MV-4-11 (cell line): ENCODE measurements at regions not wholly inside any gene's neighbourhood (a gene's known extent, or its start where the extent isn't known, plus 50 kb on each side); places are given as distances from the start of the nearest gene placed in this dataset.

Experiments used
- DNase-seq: peaks from one replicate; lab custom pipeline; 2025; lab: John Stamatoyannopoulos, UW

DNA sequence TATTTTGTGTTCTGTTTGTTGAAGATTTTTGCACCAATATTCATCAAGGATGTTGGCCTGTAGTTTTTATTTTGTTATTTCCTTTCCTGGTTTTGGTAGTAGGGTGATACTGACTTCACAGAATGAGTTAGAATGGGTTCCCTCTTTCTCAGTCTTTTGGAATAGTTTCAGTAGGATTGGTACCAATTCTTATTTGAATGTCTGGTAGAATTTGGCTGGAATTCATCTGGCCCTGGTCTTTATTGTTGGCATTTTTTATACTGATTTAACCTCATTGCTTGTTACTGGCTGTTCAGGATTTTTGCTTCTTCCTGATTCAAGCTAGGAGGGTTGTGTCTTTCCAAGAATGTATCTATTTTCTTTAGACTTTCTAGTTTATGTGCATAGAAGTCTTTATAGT, 263.7 kb downstream of the SOX11 start:
- no peak for DNase-seq

DNA sequence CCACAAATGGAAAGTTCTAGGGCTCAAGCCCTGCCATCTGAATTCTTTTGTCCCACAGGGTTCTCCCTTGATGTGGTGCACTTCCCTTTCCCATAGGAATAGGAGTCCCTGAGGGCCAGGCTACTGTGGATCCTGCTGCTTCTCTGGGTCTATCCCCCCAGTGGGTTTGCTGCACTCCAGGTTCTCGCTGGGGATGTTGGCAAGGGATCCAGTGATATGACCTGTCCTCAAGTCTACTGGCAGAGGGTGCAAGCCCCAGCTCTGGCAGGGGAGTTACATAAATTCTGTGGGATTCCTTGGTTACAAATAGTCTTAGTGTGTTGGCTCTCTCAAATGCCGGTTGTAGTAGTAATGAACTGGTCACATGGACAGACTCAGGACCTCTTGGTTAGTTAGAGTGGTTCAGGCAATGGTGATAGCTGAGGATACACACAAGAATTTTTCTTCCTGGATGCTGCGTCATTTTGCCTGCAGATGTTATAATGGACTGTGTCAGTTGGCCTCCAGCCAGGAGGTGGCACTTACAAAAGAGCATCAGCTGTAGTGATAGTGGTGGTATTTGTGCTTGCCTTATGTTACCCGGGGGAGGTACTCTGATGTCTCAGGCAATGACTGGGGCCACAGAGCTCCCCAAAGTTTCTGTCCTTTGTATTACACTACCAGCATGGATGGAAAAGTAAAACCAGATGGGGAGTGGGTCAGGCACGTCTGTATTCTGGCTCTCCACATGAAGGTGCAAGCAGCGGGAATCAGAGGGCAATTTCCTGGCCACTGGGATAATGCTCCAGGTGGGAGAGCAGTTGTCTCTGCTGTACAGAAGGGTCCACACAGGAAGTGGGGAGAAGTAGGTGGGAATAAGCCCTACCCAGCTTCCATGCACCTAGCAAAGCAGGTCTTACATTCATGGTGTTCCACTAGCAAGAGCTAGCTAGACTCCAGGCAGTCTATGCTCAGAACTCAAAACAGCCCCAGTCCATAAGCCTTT, 267.9 kb downstream of the SOX11 start:
- no peak for DNase-seq

DNA sequence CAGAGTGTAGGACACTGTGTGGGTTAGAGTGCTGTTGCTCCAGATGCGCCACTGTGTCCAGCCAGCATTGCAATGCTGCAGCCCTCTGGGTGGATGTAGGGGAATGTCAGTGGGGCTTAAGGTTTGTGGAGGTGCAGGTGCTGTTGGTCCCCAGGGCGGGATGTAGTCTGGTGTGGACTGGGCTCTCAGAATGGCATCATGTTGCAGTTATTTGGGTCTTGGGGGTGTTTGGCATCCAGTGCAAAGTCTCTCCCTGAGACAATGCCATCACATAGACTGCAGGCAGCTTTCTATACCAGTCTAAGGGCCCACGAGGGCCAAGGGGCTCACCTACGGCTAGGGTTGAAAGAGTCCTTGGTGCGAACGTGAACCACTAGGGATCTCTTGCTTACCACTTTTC, 275.3 kb downstream of the SOX11 start:
- DNase-seq: no peak

DNA sequence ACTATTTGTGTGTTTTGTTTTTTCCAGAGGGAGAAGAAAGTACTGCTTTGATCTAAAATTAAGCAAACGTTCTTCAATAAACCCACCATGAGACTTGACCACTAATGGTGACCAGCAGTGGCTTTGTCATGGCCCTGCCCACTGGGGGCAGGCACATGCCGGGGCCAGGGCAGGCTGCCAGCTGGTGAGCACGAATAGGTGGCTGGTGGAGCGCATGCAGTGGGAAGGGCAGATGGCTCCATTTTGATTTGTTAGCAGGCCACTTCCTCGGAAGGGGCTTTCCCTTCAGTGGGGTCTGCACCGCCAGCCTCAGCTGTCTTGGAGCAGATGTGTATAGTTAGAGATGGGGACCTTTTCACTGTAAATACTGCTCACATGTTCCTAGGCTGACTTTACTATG, 277.1 kb downstream of the SOX11 start:
- no peak for DNase-seq

DNA sequence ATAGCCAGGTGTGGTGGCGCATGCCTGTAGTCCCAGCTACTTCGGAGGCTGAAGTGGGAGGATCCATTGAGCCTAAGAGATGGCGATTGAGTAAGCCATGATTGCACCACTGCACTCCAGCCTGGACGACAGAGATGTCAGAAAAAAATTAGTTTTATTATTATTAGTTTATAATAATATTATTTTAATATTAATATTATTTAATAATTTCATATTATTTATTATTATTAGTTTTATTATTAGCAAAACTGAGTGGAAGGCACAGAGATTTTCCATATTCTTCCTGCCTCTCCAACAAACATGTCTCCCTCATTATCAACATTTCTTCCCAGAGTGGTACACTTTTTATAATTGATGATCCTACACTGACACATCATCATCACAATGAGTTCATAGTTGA, 278.2 kb downstream of the SOX11 start:
- no peak for DNase-seq

DNA sequence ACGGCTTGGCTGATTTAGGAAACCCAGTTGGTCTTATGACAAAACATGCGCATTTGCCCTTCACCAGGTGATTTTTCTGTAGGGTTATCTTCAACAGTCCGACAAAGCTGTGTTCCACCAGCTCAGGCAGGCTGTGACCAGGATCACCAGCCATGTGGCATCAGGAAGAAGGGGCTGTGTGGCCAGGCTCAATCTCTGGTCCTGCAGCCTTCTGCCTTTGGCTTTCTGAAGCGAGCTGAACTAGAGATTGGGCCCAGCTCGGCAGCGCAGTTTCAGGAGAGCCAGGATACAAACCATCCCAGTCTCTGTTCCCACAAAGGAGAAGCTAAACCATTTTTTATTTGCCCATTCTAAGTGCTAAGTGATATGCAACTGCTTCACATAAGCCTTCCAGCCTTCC, 282.3 kb downstream of the SOX11 start:
- no peak for DNase-seq

DNA sequence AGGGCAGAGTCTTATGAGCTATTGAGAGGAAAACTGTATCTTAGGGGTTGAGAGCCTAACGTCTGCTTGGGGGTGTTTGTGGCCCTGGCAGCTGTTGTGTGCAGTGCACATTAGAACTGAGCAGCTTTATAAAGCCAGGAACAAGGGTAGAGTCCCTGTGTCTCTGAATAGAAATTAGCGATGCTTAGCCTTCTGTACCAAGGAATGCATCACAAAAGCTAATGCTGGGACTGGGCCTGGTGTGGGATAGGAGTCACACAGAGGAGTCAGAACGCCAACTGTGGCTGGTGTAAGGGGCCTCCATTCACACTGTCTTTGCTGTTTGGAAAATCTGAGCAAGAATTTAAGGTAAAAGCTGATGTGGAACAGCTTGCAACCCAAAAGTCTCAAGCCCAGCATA, 283.2 kb downstream of the SOX11 start:
- no peak for DNase-seq

DNA sequence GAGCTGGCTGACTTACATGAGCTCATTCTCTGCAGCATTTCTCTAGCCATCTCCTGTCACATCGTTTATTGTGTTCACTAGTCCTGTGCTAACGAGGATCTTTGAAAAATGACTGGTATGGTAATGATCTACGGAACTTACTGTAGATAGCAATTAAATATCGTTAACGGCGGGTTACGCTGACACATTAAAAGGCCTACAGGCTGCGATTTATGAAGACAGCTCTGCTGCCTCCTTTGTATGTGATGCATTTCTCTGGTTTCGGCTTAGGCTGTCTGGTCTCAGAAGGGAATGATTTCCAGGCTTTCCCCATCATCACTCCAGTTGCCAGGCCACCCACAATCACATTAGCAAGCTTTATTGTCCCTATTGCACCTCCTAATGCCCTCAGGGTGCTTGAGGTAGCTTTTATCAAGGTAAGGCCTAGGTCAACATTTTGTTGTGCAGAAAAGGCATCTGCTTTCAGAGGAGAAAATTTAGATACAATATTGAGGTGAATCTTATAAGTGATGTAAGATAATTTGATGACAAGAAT, 284.4 kb downstream of the SOX11 start:
- DNase-seq: no peak

DNA sequence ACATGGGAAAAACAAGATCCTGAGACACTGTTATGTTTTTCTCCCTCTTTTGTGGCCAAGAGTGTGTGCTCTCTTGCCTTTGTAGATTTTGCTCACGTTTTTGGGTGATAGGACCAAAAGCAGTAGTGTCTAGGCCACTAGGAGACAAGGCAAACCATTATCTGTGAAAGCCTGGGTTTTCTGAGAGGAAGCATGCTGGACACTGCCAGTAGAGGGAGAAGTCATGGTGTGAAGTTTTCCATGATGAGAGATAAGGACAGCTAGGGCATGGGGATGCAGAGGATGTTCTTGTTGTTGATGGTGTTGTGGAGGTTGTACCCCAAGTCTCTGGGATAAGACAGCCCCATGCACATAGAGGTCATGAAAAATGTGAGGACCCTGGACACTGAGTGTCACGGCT, 285.3 kb downstream of the SOX11 start:
- no peak for DNase-seq

DNA sequence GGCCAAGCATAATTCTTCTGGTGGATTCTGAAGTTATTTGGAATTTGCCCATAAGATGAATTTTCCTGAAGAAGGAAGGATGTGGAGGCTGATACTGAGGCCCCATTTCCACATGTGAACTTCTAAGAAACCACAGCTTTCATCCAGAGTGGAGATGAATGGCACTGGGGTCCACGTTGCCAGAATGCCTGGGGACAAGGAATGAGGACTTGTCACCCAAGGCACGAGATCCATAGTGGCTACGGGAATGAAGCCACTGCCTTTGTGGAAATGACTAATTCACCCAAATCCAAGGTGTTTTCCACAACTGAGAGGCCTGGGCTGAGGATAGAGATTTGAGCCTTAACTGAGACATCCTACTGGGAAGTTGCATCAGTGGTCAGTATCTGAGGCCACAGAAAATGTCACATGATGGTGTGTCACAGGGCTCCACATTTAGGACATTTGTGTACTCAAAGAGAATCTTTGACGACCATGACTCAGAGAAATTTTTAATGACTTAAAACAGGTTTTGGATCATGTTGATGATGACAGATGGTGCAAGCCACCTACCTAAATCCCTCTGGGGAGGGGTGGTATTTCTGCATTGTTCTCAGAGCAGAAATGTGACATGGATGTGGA, 286.1 kb downstream of the SOX11 start:
- no peak for DNase-seq

DNA sequence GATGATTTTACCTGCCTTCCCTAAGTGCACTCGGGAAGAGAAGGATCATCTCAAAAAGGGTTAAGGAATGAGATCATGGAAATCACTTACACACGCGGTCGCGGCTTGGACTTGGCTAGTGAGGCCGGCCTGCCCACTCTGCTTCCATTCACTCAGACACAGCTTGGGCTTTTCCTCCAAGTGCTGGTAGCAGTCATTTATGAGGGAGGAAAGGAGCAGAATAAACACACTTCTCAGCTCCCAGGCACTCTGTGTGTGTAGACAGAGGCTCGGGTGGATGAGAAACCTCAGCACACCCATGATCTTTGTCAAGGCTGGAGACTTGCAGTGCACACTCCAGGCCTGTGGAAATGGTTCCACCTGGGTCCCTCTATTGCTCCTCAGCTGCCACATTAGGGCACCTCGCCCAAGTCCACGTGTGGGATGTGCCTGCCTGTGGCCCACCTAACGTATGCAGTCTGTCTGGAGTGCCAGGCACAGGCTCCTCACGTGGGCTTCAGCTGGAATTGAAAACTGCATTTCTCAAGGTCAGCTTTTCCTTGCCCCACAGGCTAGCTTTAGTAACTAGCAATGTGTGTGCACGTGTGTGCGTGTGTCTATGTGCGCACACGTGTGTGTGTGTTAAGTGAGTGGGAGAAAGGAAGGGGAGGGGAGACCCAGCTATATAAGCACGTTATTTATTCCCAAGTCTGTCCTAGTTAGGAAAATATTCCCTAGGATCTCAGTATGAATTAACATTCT, 288.4 kb downstream of the SOX11 start:
- DNase-seq: no peak

DNA sequence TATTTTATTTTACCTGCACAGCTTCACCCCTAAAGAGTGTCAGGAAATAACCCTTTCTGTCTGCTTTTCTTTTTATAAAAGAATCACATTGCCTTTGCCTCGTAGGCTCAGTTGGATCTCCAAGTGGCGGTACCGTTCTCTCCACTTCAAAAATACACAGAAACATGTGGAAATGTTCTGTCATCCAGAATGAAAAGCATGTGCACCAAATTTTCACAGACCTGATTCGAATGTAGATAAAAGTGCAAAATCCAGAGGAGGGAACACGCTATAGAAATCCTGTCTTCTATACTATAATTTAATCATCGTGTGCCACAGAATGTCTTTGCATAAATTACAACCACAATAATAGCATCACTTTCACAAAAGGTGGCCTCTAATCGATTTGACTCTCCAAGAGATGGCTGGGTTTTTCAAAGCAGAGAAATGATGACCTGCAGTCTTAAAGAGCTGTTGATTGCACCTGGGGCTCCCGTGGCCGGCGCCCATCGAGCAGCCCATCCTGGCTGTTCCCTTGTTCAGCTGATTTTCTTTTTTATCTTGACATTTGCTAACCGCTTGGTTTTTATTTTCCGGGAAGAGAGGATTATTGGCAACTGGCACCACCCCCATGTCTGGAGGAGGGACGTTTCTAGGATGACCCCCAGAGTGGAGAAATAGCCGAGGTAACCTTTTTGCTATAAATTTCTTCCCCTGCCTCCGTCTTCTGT, 290.2 kb downstream of the SOX11 start:
- DNase-seq: no peak

DNA sequence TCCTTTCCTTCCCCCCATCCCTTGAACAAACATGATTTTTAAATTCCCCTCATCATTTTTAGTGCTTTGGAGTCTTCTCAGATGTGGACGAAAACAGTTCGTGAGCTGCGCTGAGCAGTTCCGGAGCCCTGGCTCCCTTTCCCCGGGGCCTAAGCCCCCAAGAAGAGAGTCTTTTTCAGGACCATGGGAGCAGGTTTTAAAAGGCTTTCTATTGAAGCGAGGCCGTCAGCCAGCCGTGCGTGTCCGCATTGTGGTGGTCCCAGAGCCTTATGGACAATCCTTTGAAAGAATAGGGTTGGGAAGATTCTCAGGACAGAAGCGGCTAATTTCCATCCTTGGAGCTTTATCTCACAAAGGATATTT, 290.7 kb downstream of the SOX11 start:
- no peak for DNase-seq

DNA sequence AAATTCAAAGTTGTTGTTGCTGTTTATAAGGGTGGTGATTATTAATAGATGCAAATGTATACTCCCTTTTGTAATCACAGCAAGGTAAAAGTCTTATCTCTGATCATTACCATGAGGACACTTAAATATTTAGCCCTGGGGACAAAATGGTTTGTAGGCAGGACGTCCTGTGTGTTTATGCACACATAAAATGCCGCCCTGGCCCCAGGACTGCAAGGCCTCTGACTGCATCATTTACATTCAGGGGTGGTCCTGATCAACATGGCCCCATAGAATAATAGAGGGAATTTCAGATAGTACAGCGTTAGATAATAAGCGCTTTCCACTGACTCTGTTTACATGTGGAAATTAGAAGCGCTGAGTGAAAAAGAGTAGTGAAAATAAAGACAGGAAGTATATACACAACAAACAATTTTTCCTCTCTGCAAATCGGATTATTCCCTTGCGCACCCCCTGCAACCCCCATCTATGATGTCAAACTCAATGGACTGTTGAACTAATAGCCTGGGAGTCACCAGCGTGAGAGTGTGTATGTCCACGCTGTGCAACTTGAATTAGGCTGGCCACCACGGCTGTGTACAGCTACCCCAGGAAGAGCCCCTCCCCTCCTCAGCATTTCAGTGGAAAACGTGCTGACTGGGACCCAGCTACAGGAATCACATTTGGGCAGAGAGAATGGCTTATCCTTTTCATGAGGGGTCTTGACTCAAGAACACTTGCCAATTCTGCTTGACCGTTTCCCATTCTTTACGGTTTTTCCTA, 291.5 kb downstream of the SOX11 start:
- DNase-seq: no peak

DNA sequence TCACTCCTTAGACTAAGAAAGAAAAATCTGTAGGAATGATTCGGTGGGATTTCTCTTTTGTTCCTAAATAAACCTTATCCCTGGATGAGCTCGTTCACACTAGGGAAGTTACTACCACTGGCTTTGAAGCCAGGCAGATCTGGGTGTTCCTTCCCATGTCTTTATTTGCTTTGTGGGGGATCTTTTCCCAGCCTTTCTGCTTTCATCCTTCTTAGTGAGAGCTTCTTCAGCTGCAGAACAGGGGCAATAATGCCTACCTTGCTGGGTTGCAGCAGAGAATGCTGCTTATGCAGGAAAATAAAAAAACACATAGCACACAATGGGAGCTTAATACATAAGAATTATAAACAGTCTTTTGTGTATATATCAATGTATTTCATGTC, 292.1 kb downstream of the SOX11 start:
- DNase-seq: no peak

DNA sequence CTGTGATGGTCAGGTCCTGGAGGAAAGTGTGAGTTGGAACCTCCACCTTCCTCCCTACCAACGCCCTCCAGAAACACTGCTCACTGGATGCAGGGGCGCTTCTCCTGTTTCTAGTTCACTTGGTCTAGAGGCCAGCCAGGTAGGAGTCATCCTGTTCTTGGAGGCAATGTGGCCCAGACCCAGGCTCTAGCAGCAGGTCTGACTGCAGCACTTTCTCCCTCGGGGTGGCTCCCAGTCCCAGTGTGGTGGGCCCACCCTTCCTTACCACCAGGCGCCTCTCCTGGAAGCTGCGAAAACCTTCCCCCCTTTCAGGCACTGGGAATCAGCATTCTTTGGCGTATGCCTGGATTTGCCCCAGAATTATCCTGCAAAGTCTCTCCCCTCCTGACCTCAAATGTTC, 292.8 kb downstream of the SOX11 start:
- no peak for DNase-seq

DNA sequence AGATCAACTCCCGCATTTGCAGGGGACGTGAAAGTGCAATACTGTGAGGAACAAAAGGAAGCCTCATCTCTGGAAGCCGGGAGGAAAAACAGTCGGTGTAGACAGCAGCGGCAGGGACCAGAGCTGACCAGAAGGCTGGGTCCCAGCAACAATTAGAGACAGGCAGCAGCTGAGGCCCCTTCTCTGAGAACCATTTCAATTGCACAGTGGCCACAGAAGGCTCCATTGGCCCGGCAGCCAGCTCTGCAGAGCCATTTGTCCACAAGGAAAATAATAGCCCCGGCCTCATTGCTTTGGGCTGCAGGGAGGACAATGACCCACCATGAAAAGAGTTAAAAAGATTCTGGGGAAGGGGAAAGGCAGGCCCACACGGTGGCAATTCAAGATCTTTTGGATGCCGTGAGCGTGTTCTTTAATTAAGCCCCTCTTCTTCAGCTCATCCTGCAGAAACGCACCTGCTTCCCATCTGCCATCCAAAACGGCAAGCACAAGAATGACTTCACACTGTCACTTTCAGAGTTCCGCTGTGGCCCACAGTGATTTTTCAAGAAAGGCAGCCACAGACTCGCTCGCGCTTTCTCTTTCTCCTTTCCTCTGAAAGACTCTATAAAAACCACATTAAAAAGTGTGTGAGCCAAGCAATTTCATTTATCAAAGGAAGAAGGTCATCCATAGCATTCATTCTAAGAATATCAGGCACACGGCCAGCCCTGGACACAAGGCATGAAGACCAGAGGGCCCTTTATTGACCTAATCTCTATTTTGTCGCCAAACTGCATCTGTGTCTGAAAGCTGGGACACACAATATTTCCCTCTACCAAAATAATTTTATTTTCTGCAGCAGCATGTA, 293.6 kb downstream of the SOX11 start:
- no peak for DNase-seq

DNA sequence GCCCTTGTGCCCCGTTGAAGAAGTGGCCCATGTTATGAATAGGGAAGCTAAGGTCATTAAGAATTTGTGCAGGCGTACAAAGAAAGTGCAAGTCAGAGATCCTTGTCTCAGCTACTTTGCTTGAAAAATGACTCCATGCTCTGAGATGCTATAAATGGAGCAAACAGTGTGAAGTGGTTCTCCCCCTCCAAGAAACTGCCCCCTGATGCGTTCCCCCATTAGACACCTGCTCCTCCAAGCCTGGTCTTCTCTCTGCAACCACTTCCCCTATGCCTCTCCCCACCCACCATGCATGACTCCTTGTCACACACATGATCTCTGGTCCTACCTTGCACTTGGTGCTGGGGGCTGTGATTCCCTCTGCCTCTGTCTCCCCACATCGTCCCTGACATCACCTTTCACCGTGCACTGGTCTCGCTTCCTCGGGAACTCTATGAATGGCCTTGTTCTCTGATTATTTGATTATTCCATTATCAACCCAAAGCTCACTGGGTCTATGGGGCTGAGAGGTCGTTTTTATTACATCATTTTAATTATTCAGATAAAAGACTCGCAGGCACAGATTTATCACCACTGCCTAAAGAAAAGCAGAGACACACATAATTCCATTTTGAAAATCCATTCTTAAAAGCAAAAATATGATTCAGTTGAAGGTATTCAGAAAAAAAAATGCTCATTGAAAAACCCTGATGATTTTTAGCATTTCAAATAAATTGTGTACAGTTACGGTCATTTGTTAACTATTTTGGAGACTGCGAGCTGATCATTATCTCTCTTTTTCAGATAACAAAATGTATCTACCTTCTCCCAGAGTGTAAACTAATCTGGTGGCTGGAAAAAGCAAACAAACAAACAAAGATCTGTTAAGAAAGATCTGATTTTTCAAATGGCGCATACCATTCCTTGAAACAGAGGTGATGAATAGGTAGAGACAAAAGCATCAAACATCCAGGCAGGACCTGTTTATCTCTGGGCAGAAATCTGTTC, 294.9 kb downstream of the SOX11 start:
- DNase-seq: no peak

DNA sequence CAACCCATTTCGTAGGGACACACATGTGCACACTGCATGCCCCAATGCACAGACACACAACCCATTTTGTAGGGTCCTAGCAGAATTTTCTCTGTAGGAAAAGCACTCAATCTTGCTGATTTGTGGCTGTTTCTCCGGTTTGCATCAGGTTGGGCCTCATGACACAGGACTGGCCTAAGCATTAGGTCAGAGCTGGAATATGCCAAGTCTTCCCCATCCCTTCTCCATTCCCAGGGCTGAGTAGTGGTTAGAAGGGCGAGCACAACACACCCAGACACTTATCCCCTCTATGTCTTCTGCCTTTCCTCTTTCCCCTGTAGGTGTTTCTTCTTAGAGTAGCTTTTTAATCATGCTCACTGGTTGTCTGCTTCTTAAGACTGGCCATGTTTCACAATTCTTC, 295.9 kb downstream of the SOX11 start:
- no peak for DNase-seq
